Subcutaneous abdominal adipose tissue (tissue), 5 donors: ENCODE measurements at regions not wholly inside any gene's neighbourhood (a gene's known extent, or its start where the extent isn't known, plus 50 kb on each side); places are given as distances from the start of the nearest gene placed in this dataset.

ENCODE experiments used
- H3K27ac ChIP-seq: one replicate; pipeline ENCODE4 v1.7.0; 2013; ENCODE audit warnings: low read depth, mild to moderate bottlenecking, inconsistent platforms, low read length, moderate library complexity
- H3K27me3 ChIP-seq, 5 donors: one replicate each; pipeline ENCODE4 v1.7.0; 2013; ENCODE audit warnings: low read length in 5 of 5, inconsistent platforms in 1 of 5; ENCODE audit not compliant: control insufficient read depth in 5 of 5, insufficient read depth in 4 of 5
- H3K36me3 ChIP-seq, 5 donors: one replicate each; pipeline ENCODE4 v1.7.0; 2013; ENCODE audit warnings: low read length in 5 of 5; ENCODE audit not compliant: control insufficient read depth in 5 of 5, insufficient read depth in 5 of 5
- H3K4me1 ChIP-seq, 5 donors: one replicate each; pipeline ENCODE4 v1.7.0; 2013; ENCODE audit warnings: low read length in 5 of 5, mild to moderate bottlenecking in 3 of 5, moderate library complexity in 1 of 5; ENCODE audit not compliant: control insufficient read depth in 5 of 5, insufficient read depth in 5 of 5
- H3K4me3 ChIP-seq, 5 donors: one replicate each; pipeline ENCODE4 v1.7.0; 2013; ENCODE audit warnings: low read length in 5 of 5, low read depth in 1 of 5
- H3K9ac ChIP-seq, 5 donors: one replicate each; pipeline ENCODE4 v1.7.0; 2013; ENCODE audit warnings: low read length in 5 of 5, mild to moderate bottlenecking in 4 of 5, moderate library complexity in 3 of 5
- H3K9me3 ChIP-seq, 5 donors: one replicate each; pipeline ENCODE4 v1.7.0; 2013; ENCODE audit warnings: low read length in 5 of 5; ENCODE audit not compliant: control insufficient read depth in 5 of 5
- donor health status: healthy.
- donor health status: healthy.
- donor health status: healthy.
- donor health status: healthy.
- donor health status: healthy.

GRCh38 chr2:31739161-31739560 lies 158.4 kb upstream of the SRD5A2 start:
- H3K4me3 ChIP-seq = no peak overlapping the region
- no peak overlapping the region for H3K9ac ChIP-seq
- H3K27ac ChIP-seq = no peak overlapping the region
- H3K36me3 ChIP-seq = no peaks in the 10 kb centered on the region
- no peaks in the 10 kb centered on the region for H3K27me3 ChIP-seq
- no peaks in the 10 kb centered on the region for H3K4me1 ChIP-seq
- no peaks in the 10 kb centered on the region for H3K9me3 ChIP-seq

- Histone ChIP-seq H3K27ac (no peak overlapping the region), H3K36me3 (no peaks in the 10 kb centered on the region), H3K9me3 (no peaks in the 10 kb centered on the region)
Observed at GRCh38 chr2:31736695-31737454, 156.1 kb upstream of the SRD5A2 start.

GRCh38 chr2:31735716-31736115 lies 155.0 kb upstream of the SRD5A2 start:
- Histone ChIP-seq H3K9me3 (no peaks in the 10 kb centered on the region), H3K4me3 (no peak overlapping the region), H3K36me3 (no peaks in the 10 kb centered on the region), H3K4me1 (no peaks in the 10 kb centered on the region), H3K9ac (no peak overlapping the region), H3K27me3 (no peaks in the 10 kb centered on the region), H3K27ac (no peak overlapping the region)

More at GRCh38 chr2:31736695-31737454, 156.1 kb upstream of the SRD5A2 start:
- H3K4me3 ChIP-seq = no peak overlapping the region
- no peaks in the 10 kb centered on the region for H3K4me1 ChIP-seq
- H3K9ac ChIP-seq = no peak overlapping the region
- H3K27me3 ChIP-seq = no peaks in the 10 kb centered on the region

- Histone ChIP-seq H3K9ac (no peak overlapping the region), H3K4me1 (peaks cover 0 to 14% (median 4%) of the 10 kb centered on the region in 5 donors), H3K9me3 (no peaks in the 10 kb centered on the region), H3K36me3 (no peaks in the 10 kb centered on the region), H3K4me3 (no peak overlapping the region), H3K27me3 (no peaks in the 10 kb centered on the region), H3K27ac (no peak overlapping the region)
Observed at GRCh38 chr2:31729442-31730092, 148.8 kb upstream of the SRD5A2 start.

- no peaks in the 10 kb centered on the region for H3K9me3 ChIP-seq
- no peak overlapping the region for H3K9ac ChIP-seq
- H3K4me3 ChIP-seq = no peak overlapping the region
- H3K27me3 ChIP-seq = no peaks in the 10 kb centered on the region
- peaks cover 0 to 14% (median 4%) of the 10 kb centered on the region in 5 donors for H3K4me1 ChIP-seq
- no peaks in the 10 kb centered on the region for H3K36me3 ChIP-seq
- H3K27ac ChIP-seq = no peak overlapping the region
Observed at GRCh38 chr2:31729065-31729439, 148.3 kb upstream of the SRD5A2 start.

- Histone ChIP-seq H3K27ac (no peak overlapping the region), H3K4me3 (no peak overlapping the region), H3K9me3 (no peaks in the 10 kb centered on the region), H3K9ac (no peak overlapping the region), H3K36me3 (no peaks in the 10 kb centered on the region), H3K4me1 (peaks cover 0 to 14% (median 4%) of the 10 kb centered on the region in 5 donors), H3K27me3 (no peaks in the 10 kb centered on the region)
Observed at GRCh38 chr2:31728406-31729064, 147.8 kb upstream of the SRD5A2 start.

GRCh38 chr2:31726457-31726856 lies 145.7 kb upstream of the SRD5A2 start:
- Histone ChIP-seq H3K4me1 (peaks cover 0 to 14% (median 4%) of the 10 kb centered on the region in 5 donors), H3K27me3 (no peaks in the 10 kb centered on the region), H3K9ac (no peak overlapping the region), H3K36me3 (no peaks in the 10 kb centered on the region), H3K27ac (no peak overlapping the region), H3K9me3 (no peaks in the 10 kb centered on the region), H3K4me3 (no peak overlapping the region)

GRCh38 chr2:31725444-31725843 lies 144.7 kb upstream of the SRD5A2 start:
- no peak overlapping the region for H3K27ac ChIP-seq

GRCh38 chr2:31711737-31712136 lies 131.0 kb upstream of the SRD5A2 start:
- Histone ChIP-seq H3K36me3 (no peaks in the 10 kb centered on the region), H3K27me3 (no peaks in the 10 kb centered on the region), H3K4me1 (peaks cover 0 to 4% (median 0%) of the 10 kb centered on the region in 5 donors), H3K4me3 (no peak overlapping the region), H3K9ac (no peak overlapping the region), H3K27ac (no peak overlapping the region), H3K9me3 (peaks cover 0 to 5% (median 0%) of the 10 kb centered on the region in 5 donors)

More at GRCh38 chr2:31725444-31725843, 144.7 kb upstream of the SRD5A2 start:
- H3K9ac ChIP-seq = no peak overlapping the region
- no peaks in the 10 kb centered on the region for H3K36me3 ChIP-seq
- H3K27me3 ChIP-seq = no peaks in the 10 kb centered on the region
- H3K4me3 ChIP-seq = no peak overlapping the region
- no peaks in the 10 kb centered on the region for H3K9me3 ChIP-seq
- peaks cover 0 to 14% (median 4%) of the 10 kb centered on the region in 5 donors for H3K4me1 ChIP-seq

- Histone ChIP-seq H3K4me3 (no peak overlapping the region), H3K9ac (no peak overlapping the region), H3K4me1 (peaks cover 0 to 19% (median 13%) of the 10 kb centered on the region in 5 donors), H3K36me3 (no peaks in the 10 kb centered on the region), H3K27me3 (no peaks in the 10 kb centered on the region), H3K27ac (no peak overlapping the region), H3K9me3 (peaks cover 0 to 5% (median 0%) of the 10 kb centered on the region in 5 donors)
Observed at GRCh38 chr2:31710121-31710520, 129.4 kb upstream of the SRD5A2 start.
